B cell (primary cell): ENCODE measurements at regions not wholly inside any gene's neighbourhood (a gene's known extent, or its start where the extent isn't known, plus 50 kb on each side); places are given as distances from the start of the nearest gene placed in this dataset.

ENCODE experiments used
- ATAC-seq: fragments of 200-7000 bp; cut with Tn5 transposase; one replicate; pipeline ENCODE4 v1.10.0; 2021; ENCODE audit warnings: low read depth, mild to moderate bottlenecking, moderate number of reproducible peaks, moderate library complexity
- CTCF ChIA-PET: fragments of 350-600 bp; sonication (Branson Sonifier 250); formaldehyde crosslinking; loops from one replicate; lab custom pipeline; 2021; ENCODE audit warnings: antibody characterized with exemption, inconsistent platforms; lab: Charles Lee
- POLR2A ChIA-PET: fragments of 350-600 bp; sonication (Branson Sonifier 250); formaldehyde crosslinking; loops from one replicate; lab custom pipeline; 2021; ENCODE audit warnings: antibody characterized with exemption; lab: Charles Lee
- DNase-seq: peaks from one replicate; pipeline ENCODE4 v3.0.0; 2013
- H2AFZ ChIP-seq: 2 replicates; pipeline ENCODE4 v1.6.1; 2012; ENCODE audit warnings: mild to moderate bottlenecking, low read depth, low read length; ENCODE audit not compliant: insufficient read depth, poor library complexity, severe bottlenecking
- H3K27ac ChIP-seq, 2 donors: 1 replicate in 1 of 2; 2 replicates in 1 of 2; pipeline ENCODE4 v1.5.1; 2012 to 2013; ENCODE audit warnings: low read length in 2 of 2, mild to moderate bottlenecking in 2 of 2, moderate library complexity in 1 of 2
- H3K27me3 ChIP-seq, 4 experiments: fragments of 200-600 bp in 1 of 4; sonication (generic) in 1 of 4; replicated peaks in 1 of 4; 1 replicate in 2 of 4; 2 replicates in 2 of 4; pipeline versions ENCODE4 v1.6.1 to v1.7.0; 2013 to 2016; ENCODE audit warnings: low read length in 3 of 4, mild to moderate bottlenecking in 2 of 4, mixed read lengths in 1 of 4, moderate library complexity in 1 of 4; ENCODE audit not compliant: insufficient read depth in 4 of 4, control insufficient read depth in 3 of 4; ENCODE audit errors: control extremely low read depth in 1 of 4
- H3K36me3 ChIP-seq, 2 experiments: replicated peaks in 1 of 2; 1 replicate in 1 of 2; 2 replicates in 1 of 2; pipeline versions ENCODE4 v1.6.1 to v1.7.1; 2013; ENCODE audit warnings: low read length in 1 of 2; ENCODE audit not compliant: insufficient read depth in 2 of 2, control insufficient read depth in 1 of 2; ENCODE audit errors: control extremely low read depth in 1 of 2, extremely low read depth in 1 of 2
- H3K4me1 ChIP-seq, 2 donors: fragments of 200-600 bp in 1 of 2; sonication (generic) in 1 of 2; 1 replicate in 1 of 2; 2 replicates in 1 of 2; pipeline versions ENCODE4 v1.5.1 to v1.6.1; 2013 to 2017; ENCODE audit warnings: low read length in 2 of 2; ENCODE audit not compliant: control insufficient read depth in 2 of 2, insufficient read depth in 2 of 2
- H3K4me2 ChIP-seq: replicated peaks from 2 replicates; pipeline ENCODE3; 2012; ENCODE audit warnings: mild to moderate bottlenecking, low read depth, low read length; ENCODE audit not compliant: poor library complexity, severe bottlenecking
- H3K4me3 ChIP-seq, 5 experiments: fragments of 200-600 bp in 1 of 5; sonication (generic) in 1 of 5; 1 replicate in 3 of 5; 2 replicates in 2 of 5; pipeline versions ENCODE4 v1.5.1 to v1.7.0; 2011 to 2016; ENCODE audit warnings: low read length in 4 of 5, mild to moderate bottlenecking in 4 of 5, low read depth in 2 of 5, control low read depth in 1 of 5, moderate library complexity in 1 of 5; ENCODE audit not compliant: insufficient read depth in 1 of 5; ENCODE audit errors: control extremely low read depth in 1 of 5, extremely low read depth in 1 of 5
- H3K79me2 ChIP-seq: fragments of 200-600 bp; sonication (generic); one replicate; pipeline ENCODE4 v1.6.0; 2016; ENCODE audit warnings: low read length; ENCODE audit not compliant: control insufficient read depth, insufficient read depth
- H3K9ac ChIP-seq: fragments of 200-600 bp; sonication (generic); 2 replicates; pipeline ENCODE4 v1.6.1; 2017; ENCODE audit warnings: mild to moderate bottlenecking, low read length, moderate library complexity
- H3K9me3 ChIP-seq, 3 donors: one replicate each; pipeline versions ENCODE4 v1.6.1 to v1.7.1; 2013; ENCODE audit warnings: low read length in 2 of 3; ENCODE audit not compliant: control insufficient read depth in 2 of 3, insufficient read depth in 1 of 3; ENCODE audit errors: control extremely low read depth in 1 of 3
- H4K20me1 ChIP-seq: 2 replicates; pipeline ENCODE4 v1.6.0; 2012; ENCODE audit warnings: mild to moderate bottlenecking, low read length; ENCODE audit not compliant: insufficient read depth, control insufficient read depth, poor library complexity, severe bottlenecking
- H3K27ac Mint-ChIP-seq: one replicate; pipeline ENCODE4 v1.8.0; 2021; ENCODE audit warnings: mixed read lengths
- H3K27me3 Mint-ChIP-seq: one replicate; pipeline ENCODE4 v1.8.0; 2021; ENCODE audit warnings: mixed read lengths
- H3K4me1 Mint-ChIP-seq: one replicate; pipeline ENCODE4 v1.8.0; 2021; ENCODE audit warnings: mixed read lengths
- H3K4me3 Mint-ChIP-seq: one replicate; pipeline ENCODE4 v1.8.0; 2021; ENCODE audit warnings: mixed read lengths
- H3K9me3 Mint-ChIP-seq: one replicate; pipeline ENCODE4 v1.8.0; 2022; ENCODE audit warnings: mixed read lengths; ENCODE audit not compliant: insufficient read depth
- EZH2 ChIP-seq: IDR thresholded peaks from 2 replicates; pipeline ENCODE4 v1.6.1; 2012; ENCODE audit warnings: borderline replicate concordance, low read depth, mild to moderate bottlenecking, moderate library complexity, low read length; ENCODE audit not compliant: insufficient read depth, poor library complexity, severe bottlenecking
- WGBS: methylation state at CpG from one replicate; pipeline ENCODE4 v1.1.5; 2013; ENCODE audit warnings: missing lambda C conversion rate; ENCODE audit not compliant: insufficient coverage; 5-methylcytosine and 5-hydroxymethylcytosine counted together
- intact Hi-C: fragments of 100-400 bp; cut with micrococcal nuclease; formaldehyde crosslinking; loops from one replicate; pipeline ENCODE4 v1.10.0; 2022
- TF ChIP-seq, protein P1 (sequence below): fragments of 200-600 bp; IDR thresholded peaks from one replicate; pipeline ENCODE4 v1.8.0; 2022; ENCODE audit warnings: antibody characterized with exemption, mild to moderate bottlenecking

DNA sequence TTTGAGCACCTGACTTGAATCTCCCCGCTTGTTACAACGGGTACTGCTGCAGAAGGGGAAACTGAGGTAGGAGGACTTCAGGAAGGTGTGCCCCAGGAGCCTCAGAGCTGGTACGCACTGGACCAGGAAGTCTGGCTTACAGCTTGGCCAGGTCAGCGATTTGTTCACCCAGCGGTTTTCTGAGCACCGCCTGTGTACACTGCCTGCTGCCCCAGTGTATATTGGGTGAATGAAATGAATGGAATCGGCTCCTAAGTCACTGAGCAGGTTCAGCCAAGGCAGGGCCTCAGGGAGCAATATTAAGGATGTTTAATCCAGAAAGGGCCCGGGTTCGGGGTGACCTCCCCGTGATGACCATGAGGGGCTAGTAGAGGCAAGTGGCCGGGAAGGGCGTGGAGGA lies 164.0 kb upstream of the CIBAR2 start:
- Histone ChIP-seq H3K4me3 (no peak overlapping the region), H4K20me1 (no peaks in the 10 kb centered on the region), H3K9ac (no peak overlapping the region), H2AFZ (no peak overlapping the region), H3K4me1 (no peaks in the 10 kb centered on the region), H3K9me3 (no peaks in the 10 kb centered on the region), H3K27me3 (peaks cover 0 to 3% (median 0%) of the 10 kb centered on the region in 4 experiments), H3K36me3 (no peaks in the 10 kb centered on the region), H3K27ac (no peak overlapping the region), H3K79me2 (no peaks in the 10 kb centered on the region), H3K4me2 (no peak overlapping the region)
- no peak overlapping the region for H3K27ac Mint-ChIP-seq
- ChIA-PET CTCF (interaction anchor here (2.2 kb wide), 1 partner anchor 28 kb away, joined by 5 read pairs; no protein-coding TSS in a partner anchor), POLR2A (no interaction called here)
- peaks cover 3% of the 10 kb centered on the region for H3K27me3 Mint-ChIP-seq
- TF ChIP-seq EZH2 = no peak
- TF ChIP-seq, protein P1, sequence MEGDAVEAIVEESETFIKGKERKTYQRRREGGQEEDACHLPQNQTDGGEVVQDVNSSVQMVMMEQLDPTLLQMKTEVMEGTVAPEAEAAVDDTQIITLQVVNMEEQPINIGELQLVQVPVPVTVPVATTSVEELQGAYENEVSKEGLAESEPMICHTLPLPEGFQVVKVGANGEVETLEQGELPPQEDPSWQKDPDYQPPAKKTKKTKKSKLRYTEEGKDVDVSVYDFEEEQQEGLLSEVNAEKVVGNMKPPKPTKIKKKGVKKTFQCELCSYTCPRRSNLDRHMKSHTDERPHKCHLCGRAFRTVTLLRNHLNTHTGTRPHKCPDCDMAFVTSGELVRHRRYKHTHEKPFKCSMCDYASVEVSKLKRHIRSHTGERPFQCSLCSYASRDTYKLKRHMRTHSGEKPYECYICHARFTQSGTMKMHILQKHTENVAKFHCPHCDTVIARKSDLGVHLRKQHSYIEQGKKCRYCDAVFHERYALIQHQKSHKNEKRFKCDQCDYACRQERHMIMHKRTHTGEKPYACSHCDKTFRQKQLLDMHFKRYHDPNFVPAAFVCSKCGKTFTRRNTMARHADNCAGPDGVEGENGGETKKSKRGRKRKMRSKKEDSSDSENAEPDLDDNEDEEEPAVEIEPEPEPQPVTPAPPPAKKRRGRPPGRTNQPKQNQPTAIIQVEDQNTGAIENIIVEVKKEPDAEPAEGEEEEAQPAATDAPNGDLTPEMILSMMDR = no peak
- no peak overlapping the region for H3K4me3 Mint-ChIP-seq
- H3K4me1 Mint-ChIP-seq = no peaks in the 10 kb centered on the region
- intact Hi-C loops = no loop called here
- 88% methylated on average over 12 of the region's 12 CpGs for WGBS
- DNase-seq = no peak
- ATAC-seq = no peak
- H3K9me3 Mint-ChIP-seq = no peaks in the 10 kb centered on the region

DNA sequence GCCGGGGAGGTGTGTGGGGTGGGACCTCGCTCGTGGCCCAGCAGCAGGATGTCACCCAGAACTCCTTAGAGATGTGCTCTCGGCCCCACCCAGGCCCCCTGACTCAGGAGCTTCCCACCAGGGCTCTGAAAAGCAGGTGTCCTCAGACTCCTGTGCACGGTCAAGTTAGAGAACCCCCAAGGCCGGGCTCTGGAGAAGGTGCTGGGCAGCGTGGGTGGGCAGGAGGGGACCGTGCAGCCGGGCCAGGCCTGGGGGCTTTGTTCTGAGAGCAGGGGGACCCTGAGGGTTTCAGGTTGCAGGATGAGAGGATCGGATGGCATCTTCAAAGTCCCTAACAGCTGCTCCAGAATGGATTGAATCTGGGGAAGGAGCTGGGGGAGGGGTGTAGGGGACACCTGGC lies 164.4 kb upstream of the CIBAR2 start:
- DNase-seq (no peak), ATAC-seq (no peak)
- Histone ChIP-seq H3K27me3 (peaks cover 0 to 3% (median 0%) of the 10 kb centered on the region in 4 experiments), H3K79me2 (no peaks in the 10 kb centered on the region), H3K4me3 (no peak overlapping the region), H4K20me1 (no peaks in the 10 kb centered on the region), H3K9me3 (no peaks in the 10 kb centered on the region), H2AFZ (no peak overlapping the region), H3K9ac (no peak overlapping the region), H3K36me3 (no peaks in the 10 kb centered on the region), H3K4me2 (no peak overlapping the region), H3K27ac (no peak overlapping the region), H3K4me1 (no peaks in the 10 kb centered on the region)
- CTCF ChIA-PET = no interaction called here
- Mint-ChIP-seq H3K4me3 (no peak overlapping the region), H3K9me3 (no peaks in the 10 kb centered on the region), H3K27me3 (peaks cover 3% of the 10 kb centered on the region), H3K4me1 (no peaks in the 10 kb centered on the region), H3K27ac (no peak overlapping the region)
- no peak for TF ChIP-seq EZH2
- 90% methylated on average over 10 of the region's 10 CpGs for WGBS
- POLR2A ChIA-PET = no interaction called here
- intact Hi-C loops = no loop called here
